Suprapubic skin (tissue), 4 donors: ENCODE measurements at regions not wholly inside any gene's neighbourhood (a gene's known extent, or its start where the extent isn't known, plus 50 kb on each side); places are given as distances from the start of the nearest gene placed in this dataset.

ENCODE experiments used
- EP300 ChIP-seq: sonication (generic); formaldehyde crosslinking; IDR thresholded peaks from one replicate; pipeline ENCODE4 v1.6.1; 2017; ENCODE audit warnings: antibody characterized with exemption
- POLR2A ChIP-seq, 2 donors: fragments of 450-650 bp; IDR thresholded peaks; one replicate each; pipeline ENCODE4 v1.6.1; 2017; ENCODE audit warnings: antibody characterized with exemption in 2 of 2, mild to moderate bottlenecking in 2 of 2, moderate library complexity in 2 of 2
- POLR2AphosphoS5 ChIP-seq, 3 donors: sonication (generic); formaldehyde crosslinking; IDR thresholded peaks; one replicate each; pipeline ENCODE4 v1.6.1; 2017; ENCODE audit warnings: antibody characterized with exemption in 3 of 3
- TF ChIP-seq, protein P1 (sequence below), 2 donors: fragments of 200-600 bp in 1 of 2; fragments of 450-650 bp in 1 of 2; sonication (generic) in 1 of 2; IDR thresholded peaks; one replicate each; pipeline ENCODE4 v1.5.1; 2016 to 2019; ENCODE audit warnings: antibody characterized with exemption in 2 of 2, mild to moderate bottlenecking in 1 of 2, moderate library complexity in 1 of 2

DNA sequence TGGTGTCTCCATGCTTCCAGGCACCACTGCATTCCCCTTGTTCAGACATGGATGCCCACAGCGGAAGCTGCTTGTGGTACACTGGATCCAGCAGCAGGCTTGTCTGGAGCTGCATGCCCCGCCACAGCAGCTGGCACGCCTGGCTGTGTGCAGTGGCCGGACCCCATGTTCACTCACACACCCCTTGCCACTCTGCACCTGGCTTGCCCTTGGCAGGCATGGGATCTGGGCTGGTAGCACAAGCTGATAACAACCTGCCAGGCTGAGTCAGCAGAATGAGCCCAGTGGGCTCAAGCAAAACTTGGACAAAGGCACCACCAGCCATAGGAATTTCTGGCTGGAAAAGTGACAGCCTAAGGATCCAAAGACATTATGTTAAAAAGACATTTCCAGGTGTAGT, 91.8 kb upstream of the TMEM168 start:
- TF ChIP-seq, protein P1, sequence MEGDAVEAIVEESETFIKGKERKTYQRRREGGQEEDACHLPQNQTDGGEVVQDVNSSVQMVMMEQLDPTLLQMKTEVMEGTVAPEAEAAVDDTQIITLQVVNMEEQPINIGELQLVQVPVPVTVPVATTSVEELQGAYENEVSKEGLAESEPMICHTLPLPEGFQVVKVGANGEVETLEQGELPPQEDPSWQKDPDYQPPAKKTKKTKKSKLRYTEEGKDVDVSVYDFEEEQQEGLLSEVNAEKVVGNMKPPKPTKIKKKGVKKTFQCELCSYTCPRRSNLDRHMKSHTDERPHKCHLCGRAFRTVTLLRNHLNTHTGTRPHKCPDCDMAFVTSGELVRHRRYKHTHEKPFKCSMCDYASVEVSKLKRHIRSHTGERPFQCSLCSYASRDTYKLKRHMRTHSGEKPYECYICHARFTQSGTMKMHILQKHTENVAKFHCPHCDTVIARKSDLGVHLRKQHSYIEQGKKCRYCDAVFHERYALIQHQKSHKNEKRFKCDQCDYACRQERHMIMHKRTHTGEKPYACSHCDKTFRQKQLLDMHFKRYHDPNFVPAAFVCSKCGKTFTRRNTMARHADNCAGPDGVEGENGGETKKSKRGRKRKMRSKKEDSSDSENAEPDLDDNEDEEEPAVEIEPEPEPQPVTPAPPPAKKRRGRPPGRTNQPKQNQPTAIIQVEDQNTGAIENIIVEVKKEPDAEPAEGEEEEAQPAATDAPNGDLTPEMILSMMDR (IDR thresholded peaks at IDR 0.05), result no peak
- TF ChIP-seq EP300 (no peak), POLR2AphosphoS5 (IDR thresholded peaks at IDR 0.05) (no peak), POLR2A (IDR thresholded peaks at IDR 0.05) (no peak)
